Hematopoietic multipotent progenitor cell treated with erythropoietin and hydrocortisone succinate and interleukin-3 and kit ligand, for 6 days (in vitro differentiated cells): ENCODE measurements at regions not wholly inside any gene's neighbourhood (a gene's known extent, or its start where the extent isn't known, plus 50 kb on each side); places are given as distances from the start of the nearest gene placed in this dataset.
"Not testable (repeated sequence)": the region's sequence is repeated elsewhere in the genome, so short reads cannot be mapped to it uniquely, and the experiment has no call there.

Experiments
- DNase-seq: peaks from one replicate; pipeline ENCODE4 v3.0.0-alpha.2; 2015

DNA sequence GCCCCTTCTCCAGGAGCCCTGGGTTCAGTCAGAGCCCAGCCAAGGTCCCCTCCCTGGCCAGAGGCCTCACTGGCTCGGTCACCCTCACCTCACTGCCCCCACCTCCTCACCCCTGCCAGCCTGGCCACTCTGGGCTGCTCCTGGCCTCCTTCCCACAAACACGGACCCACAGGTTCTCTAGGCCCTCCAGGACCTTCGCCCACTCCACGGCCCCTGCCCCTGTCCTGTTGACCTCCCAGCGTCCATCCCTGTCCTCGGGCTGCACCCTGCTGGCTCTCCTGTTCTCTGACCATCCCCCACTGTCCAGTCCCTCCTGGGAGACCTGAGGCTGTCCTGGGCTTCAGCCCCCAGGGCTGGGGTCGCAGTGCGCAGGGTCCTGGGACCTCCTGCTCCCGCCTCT lies 173.3 kb downstream of the TMEM121 start:
- DNase-seq, result not testable (repeated sequence)

DNA sequence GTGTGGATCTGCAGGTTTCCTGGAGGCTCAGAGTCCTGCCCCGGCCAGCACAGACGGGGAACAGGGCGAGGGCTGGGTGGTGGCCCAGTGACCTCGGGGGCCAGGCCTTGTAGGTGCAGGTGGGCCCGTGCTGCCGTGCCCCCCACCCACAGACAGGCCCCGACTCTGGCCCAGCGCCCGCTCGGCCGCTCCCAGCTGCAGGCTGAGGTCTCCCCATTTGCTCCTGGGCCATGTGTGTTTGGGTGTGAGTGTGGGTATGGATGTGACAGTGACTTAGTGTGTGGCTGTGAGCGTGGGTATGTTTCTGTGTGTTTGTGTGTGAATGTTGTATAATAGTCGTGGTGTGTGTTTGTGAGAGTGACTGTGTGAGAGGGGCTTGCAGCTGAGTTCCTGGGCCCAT lies 173.8 kb downstream of the TMEM121 start:
- not testable (repeated sequence) for DNase-seq

DNA sequence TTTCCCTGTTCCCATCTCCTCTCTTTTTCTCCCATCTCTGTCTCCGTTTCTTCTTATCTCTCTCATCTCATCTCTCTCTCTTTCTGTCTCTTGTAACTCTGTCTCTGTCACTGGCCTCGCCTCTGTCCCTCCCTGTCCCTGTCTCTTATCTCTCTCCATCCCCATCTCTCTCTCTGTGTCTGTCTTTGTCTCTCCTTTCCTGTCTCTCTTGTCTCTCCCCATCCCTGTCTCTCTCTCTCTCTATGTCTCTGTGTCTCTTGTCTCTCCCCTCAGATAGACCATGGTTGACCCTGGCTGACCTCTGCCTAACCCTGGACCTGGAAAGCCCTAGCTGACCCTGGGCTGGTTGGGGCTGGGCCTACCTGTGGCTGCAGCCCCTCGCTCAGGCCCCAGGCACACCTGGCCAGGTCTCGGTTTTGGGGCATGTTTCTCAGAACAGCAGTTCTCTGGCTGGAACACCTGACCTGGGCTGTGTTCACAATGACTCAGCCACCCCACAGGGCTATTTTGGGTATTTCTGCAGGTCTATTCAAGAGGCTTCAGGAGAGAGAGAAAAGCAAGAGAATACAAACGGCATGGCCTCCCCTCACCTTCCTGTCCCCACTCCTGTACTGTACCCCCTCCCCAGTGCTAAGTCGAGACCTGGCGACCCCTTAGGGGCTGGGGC lies 174.4 kb downstream of the TMEM121 start:
- no peak for DNase-seq

DNA sequence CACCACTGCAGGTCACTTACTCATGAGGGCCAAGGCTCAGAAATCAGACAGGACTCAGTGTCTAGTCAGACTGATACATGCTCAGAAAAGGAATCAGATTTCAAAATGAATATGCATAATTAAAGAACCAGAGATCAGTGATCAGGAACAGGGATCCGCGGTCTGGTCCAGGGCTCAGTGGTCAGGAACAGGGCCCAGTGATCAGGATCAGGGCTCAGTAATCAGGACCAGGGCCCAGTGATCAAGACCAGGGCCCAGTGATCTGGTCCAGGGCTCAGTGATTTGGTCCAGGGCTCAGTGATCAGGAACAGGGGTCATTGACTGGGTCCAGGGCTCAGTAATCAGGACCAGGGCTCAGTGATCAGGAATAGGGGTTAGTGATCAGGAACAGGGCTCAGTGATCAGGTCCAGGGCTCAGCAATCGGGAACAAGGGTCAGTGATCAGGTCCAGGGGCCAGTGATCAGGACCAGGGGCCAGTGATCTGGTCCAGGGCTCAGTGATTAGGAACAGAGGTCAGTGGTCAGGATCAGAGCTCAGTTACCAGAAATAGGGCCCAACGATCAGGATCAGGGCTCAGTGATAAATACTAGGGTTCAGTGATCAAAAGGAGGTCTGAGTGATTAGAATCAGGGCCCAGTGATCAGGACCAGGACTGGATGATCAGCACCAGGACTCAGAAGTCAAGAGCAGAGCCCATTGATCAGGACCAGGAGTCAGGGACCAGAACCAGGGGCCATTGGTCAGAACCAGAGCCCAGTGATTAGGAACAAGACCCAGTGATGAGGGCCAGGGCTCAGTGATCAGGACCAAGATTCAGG lies 175.3 kb downstream of the TMEM121 start:
- DNase-seq, result no peak

DNA sequence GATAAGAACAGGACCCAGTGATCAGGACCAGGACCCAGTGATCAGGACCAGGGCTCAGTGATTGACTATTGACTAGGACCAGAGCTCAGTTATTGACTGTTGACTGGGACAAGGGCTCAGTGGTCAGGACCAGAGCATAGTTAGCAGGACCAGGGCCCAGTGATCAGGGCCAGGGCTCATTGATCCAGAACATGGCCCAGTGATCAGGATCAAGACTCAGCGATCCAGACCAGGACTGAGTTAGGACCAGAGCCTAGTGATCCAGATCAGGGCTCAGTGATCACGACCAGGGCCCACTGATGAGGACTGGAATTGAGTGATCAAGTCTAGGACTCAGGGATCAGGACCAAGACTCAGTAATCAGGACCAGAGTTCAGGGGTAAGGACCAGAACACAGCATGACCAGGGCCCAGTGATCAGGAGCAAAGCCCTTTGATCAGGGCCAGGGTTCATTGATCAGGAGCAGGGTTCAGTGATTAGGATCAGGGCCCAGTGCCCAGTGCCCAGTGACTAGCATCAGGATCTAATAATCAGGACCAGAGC lies 176.0 kb downstream of the TMEM121 start:
- no peak for DNase-seq

DNA sequence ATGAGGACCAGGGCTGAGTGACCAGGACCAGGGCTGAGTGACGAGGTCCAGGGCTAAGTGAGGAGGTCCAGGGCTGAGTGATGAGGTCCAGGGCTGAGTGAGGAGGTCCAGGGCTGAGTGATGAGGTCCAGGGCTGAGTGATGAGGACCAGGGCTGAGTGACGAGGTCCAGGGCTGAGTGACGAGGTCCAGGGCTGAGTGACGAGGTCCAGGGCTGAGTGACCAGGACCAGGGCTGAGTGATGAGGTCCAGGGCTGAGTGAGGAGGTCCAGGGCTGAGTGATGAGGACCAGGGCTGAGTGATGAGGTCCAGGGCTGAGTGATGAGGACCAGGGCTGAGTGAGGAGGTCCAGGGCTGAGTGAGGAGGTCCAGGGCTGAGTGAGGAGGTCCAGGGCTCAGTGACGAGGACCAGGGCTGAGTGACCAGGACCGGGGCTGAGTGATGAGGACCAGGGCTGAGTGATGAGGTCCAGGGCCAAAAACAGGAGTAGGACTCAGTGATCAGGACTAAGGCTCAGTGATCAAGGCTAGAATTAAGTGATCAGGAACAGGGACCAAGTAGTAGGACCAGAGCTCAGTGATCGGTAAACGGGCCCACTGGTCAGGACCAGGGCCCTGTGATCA lies 176.8 kb downstream of the TMEM121 start:
- DNase-seq, result not testable (repeated sequence)

DNA sequence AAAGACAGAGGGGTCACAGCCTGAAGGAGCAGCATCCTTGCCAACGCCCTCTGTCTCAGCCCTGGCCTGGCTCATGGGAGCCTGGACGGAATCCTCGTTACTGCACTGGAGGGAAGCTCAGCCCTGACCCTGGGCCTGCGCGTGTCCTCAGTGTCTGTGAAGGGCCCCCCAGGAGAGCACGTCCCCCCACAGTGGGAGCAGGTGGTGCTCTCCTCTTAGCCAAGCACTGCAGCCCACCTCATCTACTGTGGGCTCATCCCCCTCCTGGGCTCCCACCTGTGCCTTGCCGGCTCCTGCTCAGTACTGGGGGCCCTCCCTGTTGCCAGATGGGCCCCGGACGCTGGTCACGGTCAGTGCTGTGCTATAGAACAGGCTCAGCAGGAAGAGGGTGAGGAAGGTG lies 177.7 kb downstream of the TMEM121 start:
- DNase-seq, result not testable (repeated sequence)

DNA sequence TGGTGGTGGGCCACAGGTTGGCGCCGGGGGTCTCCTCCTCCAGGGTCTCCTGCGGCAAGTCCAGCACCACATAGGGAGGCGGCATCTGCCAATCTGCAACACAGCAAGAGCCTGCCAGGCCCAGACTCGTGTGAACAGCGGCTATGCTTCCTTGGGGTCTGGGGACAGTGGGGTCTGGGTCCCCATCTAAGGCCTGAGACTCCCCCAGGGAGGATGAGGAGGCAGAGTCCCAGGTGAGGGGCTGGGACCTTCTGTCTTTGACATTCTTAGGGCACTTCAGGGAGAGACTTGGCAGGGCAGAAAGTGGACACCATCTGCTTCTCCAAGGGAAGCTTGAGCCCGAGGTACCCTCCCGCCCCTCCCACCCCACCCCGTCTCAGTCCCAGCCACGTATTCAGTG lies 178.1 kb downstream of the TMEM121 start:
- not testable (repeated sequence) for DNase-seq

DNA sequence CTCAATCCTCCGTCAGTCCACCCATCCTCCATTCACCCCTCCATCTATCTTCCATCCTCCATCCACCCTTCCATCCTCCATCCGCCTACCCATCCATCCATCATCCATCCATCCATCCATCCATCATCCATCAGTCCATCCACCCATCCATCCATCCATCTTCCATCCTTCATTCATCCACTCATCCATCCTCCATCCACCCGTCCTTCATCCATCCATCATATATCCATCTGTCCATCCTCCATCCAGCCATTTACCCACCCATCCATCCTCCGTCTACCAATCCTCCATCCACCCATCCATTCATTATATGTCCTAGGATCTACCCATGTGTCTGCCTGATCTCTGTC lies 179.1 kb downstream of the TMEM121 start:
- not testable (repeated sequence) for DNase-seq

DNA sequence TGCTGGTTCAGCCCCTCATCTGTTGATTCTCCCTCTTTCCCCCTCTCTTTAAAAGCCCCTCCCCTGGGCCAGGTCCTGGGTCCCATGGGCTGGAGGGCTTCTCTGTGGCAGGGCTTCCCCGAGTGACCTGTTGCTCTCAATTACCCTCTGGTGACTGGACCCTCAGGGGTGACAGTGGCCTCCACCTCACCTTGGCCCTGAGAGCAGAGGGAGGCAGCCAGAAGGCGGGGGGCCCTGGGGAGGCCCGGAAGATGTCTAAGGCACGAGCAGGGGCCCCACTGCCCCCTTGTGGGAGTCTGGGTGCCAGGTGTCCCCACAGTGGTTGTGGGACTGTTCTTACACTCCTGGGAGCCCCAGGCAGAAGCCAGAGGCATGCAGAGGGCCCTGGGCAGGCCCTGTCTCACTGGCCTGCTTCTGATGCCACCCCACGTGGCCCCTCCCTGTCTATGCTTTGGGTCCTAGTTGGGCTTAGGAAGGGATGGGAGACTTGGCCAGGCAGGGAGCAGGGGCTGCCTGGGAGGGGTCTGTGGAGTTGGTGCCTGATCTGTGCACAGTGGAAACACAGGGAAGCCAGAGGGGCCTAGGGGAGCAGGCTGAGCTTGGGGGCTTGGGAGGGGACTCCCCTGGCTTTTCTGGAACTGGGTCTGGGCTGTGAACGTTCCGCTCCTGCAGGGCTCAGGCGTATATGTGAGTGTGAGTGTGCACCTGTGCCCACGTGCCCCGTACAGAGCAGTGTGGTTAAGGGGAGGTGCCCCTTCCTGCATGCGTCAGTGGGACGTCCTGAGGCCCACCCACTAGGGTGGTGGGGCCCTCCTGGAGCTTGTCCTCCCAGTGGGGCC lies 179.7 kb downstream of the TMEM121 start:
- not testable (repeated sequence) for DNase-seq

DNA sequence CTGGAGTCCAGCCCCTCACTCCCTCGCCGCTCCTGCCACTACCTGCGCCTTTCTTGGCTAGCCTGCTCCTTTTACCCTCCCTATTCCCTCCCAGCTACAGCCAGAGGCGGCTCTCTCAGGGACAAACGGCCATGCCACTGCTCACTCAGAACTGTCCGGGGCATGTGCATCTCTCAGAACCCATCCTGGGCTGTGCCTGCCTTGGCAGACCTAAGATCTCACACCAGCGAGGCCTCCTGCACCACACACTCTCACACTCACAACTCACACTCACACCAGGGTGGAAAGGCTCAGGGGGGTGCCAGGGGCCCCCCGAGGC lies 180.3 kb downstream of the TMEM121 start:
- DNase-seq, result not testable (repeated sequence)

DNA sequence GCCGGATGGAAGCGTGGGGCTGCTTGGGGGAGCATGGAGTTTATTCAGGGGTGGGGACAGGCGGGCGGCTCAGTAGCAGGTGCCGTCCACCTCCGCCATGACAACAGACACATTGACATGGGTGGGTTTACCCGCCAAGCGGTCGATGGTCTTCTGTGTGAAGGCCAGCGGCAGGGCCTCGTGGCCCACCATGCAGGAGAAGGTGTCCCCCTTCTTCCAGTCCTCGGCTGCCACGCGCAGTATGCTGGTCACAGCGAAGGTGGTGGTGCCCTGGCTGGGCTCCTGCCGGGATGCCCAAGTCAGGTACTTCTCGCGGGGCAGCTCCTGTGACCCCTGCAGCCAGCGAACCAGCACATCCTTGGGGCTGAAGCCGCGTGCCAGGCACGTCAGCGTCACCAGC lies 180.7 kb downstream of the TMEM121 start:
- DNase-seq, result not testable (repeated sequence)

DNA sequence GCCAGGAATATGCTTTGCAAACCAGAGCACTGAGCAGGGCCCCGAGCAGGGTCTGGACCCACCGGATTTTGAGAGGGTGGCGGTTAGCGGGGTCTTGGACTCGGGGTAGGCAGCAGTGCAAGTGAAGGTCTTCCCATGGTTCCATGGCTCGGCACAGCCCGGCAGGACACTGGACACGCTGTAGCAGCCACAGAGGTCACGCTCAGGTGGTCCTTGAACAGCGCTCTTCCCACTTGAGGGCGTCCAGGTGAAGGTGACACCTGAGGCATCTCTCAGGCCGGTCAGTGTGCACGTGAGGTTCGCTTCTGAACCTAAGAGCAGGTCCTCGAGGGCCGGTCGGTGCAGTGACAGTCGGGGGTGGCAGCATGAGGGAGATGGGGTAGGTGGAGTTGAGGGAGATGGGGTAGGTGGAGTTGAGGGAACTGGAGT lies 181.4 kb downstream of the TMEM121 start:
- not testable (repeated sequence) for DNase-seq

DNA sequence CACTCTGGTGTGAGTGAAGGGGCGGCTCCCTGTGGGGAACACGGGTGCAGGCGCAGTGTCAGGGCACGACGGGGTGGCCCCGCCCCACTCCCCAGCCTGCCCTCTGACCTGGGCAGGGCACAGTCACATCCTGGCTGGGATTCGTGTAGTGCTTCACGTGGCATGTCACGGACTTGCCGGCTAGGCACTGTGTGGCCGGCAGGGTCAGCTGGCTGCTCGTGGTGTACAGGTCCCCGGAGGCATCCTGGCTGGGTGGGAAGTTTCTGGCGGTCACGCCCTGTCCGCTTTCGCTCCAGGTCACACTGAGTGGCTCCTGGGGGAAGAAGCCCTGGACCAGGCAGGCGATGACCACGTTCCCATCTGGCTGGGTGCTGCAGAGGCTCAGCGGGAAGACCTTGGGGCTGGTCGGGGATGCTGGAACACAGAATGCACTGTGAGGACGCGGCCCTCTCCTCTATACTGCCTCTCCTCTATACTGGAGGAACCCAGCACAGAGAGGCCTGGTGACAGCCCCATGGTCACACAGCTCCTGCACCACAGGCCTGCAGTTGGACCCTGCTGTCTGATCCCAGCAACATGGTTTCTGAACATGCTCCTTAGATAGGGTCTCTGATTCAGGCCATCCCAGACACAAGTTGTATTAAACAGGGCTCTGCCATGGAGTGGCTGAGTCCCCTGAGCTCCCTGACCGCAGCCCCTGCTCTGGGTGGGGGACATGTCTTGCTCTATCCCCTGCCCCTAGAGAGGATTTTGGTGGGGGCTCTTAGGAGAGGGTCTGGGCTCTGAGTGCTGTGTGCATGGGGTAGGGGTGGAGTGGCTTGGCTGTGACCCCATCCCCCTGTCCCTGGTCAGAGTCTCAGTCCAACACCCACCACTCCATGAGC lies 182.1 kb downstream of the TMEM121 start:
- DNase-seq, result not testable (repeated sequence)

DNA sequence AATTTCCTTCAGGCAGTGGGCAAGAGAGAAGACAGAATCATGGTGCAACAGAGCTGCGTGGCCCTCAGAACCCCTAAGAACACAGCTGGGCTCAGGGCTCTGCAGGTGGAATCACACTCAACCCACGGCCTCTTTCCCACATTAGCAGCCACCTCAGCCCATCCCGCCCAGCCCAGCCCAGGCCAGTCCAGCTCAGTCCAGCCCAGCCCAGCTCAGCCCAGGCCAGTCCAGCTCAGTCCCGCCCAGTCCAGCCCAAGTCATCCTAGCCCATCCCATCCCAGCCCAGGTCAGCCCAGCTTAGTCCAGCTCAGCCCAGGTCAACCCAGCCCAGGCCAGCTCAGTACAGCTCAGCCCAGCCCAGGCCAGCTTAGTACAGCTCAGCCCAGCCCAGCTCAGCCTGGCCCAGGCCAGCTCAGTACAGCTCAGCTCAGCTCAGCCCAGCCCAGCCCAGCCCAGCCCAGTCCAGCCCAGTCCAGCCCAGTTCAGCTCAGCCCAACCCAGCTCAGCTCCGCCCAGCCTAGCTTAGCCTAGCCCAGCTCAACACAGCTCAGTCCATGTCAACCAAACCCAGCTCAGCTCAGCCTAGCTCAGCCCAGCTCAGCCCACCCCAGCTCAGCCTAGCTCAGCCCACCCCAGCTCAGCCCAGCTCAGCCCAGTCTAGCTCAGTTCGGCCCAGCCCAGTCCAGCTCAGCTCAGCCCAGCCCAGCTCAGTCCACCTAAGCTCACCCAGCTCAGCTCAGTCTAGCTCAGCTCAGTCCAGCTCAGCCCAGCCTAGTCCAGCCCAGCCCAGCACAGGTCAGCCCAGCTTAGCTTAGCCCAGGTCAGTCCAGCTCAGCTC lies 183.1 kb downstream of the TMEM121 start:
- no peak for DNase-seq

DNA sequence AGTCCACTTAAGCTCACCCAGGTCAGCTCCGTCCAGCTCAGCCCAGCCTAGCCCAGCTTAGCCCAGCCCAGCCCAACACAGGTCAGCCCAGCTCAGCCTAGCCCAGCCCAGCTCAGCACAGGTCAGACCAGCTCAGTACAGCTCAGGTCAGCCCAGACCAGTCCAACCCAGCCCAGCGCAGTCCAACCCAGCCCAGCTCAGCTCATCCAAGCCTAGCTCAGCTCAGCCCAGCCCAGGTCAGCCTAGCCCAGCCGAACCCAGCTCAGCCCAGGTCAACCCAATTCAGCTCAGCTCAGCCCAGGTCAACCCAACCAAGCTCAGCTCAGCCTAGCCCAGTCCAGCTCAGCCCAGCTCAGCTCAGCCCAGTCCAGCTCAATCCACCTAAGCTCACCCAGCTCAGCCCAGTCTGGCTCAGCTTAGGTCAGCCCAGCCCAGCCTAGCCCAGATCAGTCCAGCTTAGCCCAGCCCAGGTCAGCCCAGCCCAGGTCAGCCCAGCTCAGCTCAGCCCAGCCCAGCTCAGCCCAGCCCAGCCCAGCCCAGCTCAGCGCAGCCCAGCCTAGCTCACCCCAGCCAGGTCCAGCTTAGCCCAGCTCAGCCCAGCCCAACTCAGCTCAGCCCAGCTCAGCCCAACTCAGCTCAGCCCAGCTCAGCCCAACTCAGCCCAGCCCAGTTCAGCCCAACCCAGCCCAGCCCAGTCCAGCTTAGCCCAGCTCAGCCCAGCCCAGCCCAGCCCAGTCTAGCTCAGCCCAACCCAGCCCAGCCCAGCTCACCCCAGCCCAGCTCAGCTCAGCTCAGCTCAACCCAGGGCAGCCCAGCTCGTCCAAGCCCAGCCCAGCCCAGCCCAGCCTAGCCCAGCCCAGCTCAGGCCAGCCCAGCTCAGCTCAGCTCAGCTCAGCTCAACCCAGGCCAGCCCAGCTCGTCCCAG lies 184.0 kb downstream of the TMEM121 start:
- DNase-seq, result peak; percentile 15

DNA sequence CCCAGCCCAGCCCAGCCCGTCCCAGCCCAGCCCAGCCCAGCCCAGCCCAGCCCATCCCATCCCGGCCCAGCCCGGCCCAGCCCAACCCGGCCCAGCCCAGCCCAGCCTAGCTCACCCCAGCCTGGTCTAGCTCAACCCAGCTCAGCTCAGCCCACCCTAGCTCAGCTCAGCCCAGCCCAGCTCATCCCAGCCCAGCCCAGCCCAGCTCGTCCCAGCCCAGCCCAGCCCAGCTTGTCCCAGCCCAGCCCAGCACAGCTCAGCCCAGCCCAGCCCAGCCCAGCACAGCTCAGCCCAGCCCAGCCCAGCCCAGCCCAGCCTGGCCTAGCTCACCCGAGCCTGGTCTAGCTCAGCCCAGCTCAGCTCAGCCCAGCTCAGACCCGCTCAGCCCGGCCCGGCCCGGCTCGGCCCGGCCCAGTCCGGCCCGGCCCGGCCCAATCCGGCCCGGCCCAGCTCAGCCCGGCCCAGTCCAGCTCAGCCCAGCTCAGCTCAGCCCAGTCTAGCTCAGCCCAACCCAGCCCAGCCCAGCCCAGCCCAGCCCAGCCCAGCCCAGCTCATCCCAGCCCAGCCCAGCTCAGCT lies 184.7 kb downstream of the TMEM121 start:
- no peak for DNase-seq

DNA sequence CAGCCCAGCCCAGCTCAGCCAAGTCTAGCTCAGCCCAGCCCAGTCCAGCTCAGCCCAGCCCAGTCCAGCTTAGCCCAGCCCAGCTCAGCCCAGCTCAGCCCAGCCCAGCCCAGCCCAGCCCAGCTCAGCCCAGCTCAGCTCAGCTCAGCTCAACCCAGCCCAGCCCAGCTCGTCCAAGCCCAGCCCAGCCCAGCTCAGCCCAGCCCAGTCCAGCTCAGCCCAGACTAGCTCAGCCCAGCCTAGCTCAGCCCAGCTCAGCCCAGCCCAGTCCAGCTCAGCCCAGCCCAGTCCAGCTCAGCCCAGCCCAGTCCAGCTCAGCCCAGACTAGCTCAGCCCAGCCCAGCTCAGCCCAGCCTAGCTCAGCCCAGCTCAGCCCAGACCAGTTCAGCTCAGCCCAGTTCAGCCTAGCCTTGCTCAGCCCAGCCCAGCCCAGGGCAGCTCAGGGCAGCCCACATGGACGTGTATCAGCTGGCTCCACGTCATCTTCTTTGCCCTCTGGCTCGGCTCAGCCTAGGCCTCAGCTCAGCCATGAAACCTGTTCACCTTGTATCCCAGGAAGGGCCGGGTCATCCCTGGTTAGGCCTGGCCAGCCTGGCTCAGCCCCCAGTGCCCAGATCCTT lies 185.6 kb downstream of the TMEM121 start:
- no peak for DNase-seq

DNA sequence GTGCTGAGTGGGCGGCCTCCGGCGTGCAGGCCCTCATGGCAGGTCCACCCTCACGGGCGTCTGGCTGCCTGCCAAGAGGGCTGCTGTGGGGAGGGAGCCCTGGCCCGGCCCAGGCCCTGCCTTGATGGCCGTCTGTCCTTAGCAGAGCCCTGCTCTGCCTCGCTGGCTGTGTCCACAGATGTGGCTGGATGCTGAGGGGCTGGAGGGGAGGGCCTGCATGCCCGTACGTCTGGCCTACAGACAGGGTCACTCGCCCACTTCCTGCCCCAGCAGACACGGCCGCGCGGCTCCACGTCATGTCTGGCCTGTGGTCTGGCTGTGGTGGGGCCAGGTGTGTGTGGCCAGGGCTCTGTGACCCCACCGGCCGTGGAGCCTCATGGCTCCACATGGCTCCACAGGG lies 186.3 kb downstream of the TMEM121 start:
- DNase-seq, result not testable (repeated sequence)
